GM19452 (cell line): ENCODE measurements at regions not wholly inside any gene's neighbourhood (a gene's known extent, or its start where the extent isn't known, plus 50 kb on each side); places are given as distances from the start of the nearest gene placed in this dataset.
A peak's percentile ranks its signal among the peaks of the same experiment; 100 is the strongest.

ENCODE experiments used
- ATAC-seq: cut with Tn5 transposase; IDR thresholded peaks from one replicate; pipeline ENCODE4 v1.9.1; 2021; ENCODE audit not compliant: unreplicated experiment

DNA sequence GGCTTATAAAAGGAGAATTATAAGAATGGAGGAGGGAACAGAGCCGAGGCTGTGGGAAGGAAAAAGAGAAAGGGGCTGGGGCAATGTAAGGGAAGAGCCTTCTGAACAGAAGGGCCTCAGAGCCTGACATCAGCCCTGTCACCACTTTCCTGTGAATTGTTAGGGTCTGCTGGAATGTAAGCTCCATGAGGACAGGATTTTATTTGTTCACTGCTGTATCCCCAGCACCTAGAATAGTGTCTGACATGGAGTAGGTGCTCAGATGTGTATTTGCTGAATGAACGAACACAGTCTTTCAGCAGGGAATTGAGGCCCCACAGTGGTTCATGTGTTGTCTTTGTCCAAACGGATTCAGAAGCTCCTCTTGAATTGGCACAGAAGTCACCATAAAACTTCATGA, 251.5 kb downstream of the OPA1 start:
- no peak for ATAC-seq

GRCh38 chr3:193845144-193845543, 252.1 kb downstream of the OPA1 start:
- no peak for ATAC-seq

- no peak for ATAC-seq
These were observed 253.6 kb downstream of the OPA1 start for GRCh38 chr3:193846569-193846968.

- no peak for ATAC-seq
These were observed 254.4 kb downstream of the OPA1 start for GRCh38 chr3:193847402-193847801.

- ATAC-seq: no peak
These were observed 255.5 kb downstream of the OPA1 start for GRCh38 chr3:193848547-193848946.

- no peak for ATAC-seq
These were observed 257.1 kb downstream of the OPA1 start for GRCh38 chr3:193850084-193850619.

GRCh38 chr3:193851428-193851847, 258.4 kb downstream of the OPA1 start:
- ATAC-seq: no peak

DNA sequence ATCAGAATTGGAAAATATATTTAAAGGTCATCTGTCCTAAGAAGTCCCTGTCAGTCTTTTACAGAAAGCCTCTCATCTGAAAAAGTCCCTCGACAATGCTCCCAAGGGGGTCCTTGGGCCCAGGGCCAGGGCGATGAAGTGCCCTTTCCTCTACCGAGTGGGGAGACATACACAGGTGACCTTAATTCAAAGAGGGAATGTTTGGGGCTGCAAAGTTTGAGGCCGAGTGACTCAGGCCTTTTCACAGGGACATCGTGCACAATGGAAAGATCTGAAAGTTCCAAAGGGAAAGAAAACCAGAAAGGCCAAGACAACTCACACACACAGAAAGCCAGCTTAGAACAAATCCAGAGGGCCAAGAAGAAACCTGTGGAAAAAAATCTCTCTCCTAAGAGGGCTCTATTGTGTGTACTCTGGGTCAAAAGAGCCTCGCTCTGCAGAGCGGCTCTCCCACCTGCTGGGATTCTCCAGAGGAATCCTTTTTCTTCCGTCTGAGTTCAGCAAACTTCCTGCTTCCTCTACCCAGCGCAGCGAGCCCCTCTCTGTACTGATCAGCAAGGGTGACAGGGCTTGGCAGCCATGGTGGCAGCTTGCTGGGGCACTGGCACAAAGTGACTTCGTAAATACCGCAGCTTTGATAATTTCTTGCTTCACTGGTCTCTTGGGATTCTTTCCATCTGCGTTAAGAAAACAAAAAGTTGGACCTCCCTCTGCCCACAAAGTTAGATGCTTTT, 259.1 kb downstream of the OPA1 start:
- no peak for ATAC-seq

- no peak for ATAC-seq
These were observed 259.9 kb downstream of the OPA1 start for GRCh38 chr3:193852901-193853300.

DNA sequence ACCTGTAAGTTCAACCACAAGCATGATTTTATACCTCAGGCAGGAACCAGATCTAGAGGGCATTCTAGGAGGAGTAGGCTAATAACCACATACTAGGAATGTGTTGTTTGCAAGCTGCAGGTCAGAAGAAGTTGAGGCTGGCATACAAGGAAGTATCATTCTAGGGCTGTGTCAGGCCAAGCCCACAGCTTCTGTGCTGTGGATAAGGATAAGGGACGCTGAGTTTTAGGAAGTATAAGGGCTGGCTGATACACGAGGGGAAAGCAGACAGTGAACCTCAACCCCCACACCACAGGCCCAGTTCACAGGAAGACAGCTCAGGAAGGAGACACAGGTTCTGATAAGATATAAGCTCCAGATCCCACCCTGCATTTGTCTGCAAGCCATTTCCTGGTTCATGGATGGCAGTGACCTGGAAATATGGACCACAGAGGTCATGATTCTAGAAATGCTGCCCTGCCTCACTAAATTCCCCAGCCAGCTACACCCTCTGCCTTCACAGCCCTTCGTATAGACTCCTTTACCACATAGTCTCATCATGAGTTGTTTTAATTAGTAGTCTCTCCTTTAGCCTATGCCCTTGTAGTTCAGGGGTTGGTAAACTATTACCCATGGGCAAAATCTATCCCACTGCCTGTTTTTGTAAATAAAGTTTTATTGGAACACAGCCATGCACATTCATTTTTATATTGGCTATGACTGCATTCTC, 260.7 kb downstream of the OPA1 start:
- ATAC-seq: no peak

GRCh38 chr3:193857996-193858395, 265.0 kb downstream of the OPA1 start:
- ATAC-seq: no peak

DNA sequence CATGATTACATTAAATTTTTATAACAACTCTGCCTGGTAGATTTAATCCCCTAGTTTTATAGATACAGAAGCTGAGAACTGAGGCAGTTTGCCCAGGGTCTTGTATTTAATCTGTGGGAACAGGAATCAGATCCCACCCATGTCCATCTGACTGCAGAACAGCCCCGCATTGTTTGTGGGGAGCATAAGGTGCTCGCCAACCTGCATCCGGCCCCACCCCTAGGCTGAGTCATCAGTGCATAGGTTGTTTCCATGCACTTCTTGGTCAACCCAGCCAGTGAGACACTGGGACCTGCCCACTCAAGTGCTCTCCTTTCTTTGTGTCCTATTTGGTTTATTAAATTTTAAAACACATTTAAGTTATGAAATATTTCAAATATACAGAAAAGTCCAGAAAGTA, 266.2 kb downstream of the OPA1 start:
- ATAC-seq: no peak

- no peak for ATAC-seq
These were observed 268.0 kb downstream of the OPA1 start for GRCh38 chr3:193861012-193861411.

DNA sequence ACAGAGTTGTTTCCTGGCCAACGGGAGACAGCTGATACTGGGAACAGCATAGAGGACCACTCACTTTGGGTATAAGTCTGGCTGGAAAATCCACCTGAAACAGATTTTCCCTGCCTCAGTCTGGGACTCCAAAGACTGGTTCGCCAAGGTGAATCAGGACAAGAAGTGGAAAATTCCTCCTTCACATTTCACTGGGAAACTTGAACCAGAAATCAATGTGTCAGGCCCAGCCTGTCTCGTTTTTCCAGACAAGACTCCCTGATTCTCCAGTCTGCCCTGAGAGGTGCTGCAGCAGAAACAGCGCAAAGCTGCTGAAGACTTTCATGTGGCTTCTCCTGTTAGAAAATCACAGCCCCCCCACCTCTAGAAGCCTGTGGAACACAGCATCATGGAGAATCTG, 269.8 kb downstream of the OPA1 start:
- ATAC-seq: no peak

GRCh38 chr3:193863657-193864357, 270.8 kb downstream of the OPA1 start:
- ATAC-seq: no peak

- peak; percentile 89 for ATAC-seq
These were observed 270.6 kb upstream of the HES1 start for GRCh38 chr3:193865339-193865738.

DNA sequence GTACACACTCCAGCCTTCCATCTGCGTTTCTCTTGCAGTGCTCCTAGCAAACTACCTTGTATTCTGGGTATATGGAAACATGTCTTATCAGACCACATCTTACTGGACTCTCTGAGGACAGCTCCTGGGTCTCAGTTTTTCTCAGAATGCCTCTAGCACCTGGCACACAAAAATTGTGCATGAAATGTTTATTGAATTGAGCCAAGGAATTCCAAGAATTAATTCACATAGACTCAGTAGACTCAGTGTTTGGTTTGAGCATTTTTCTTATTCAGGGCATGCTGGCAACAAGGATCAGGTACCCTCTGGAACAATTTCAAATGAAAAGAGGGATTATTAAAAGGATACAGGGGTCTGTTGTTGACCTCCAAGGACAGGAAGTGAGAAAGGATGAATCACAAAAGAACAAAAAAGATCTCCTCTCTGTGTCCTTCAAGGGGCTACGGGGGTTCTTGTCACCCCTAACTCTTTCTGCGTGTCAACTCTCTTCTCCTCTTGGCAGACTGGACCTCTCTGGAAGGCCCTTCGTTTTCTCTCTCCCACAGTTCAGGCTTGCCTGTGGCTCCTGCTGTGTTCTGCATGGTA, 270.0 kb upstream of the HES1 start:
- ATAC-seq: no peak

DNA sequence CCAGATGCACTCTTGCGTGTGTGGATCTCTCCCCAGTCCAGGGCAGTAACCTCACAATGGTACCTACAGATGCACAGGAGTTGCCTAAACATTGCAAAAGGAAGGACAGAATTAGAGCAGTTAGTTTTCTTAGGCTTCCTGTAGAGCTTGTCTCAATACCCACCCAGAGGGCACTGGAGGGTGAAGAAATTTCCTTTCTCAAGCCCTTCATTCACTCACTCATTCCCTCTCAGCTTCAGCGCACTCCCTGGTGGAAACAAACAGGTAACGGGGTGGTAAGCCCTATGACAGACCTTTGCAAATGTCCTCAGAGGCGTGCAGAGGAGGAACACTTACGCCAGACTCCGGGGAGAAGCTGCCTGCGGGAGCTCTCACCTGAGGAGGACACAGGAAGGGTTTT, 267.4 kb upstream of the HES1 start:
- no peak for ATAC-seq

DNA sequence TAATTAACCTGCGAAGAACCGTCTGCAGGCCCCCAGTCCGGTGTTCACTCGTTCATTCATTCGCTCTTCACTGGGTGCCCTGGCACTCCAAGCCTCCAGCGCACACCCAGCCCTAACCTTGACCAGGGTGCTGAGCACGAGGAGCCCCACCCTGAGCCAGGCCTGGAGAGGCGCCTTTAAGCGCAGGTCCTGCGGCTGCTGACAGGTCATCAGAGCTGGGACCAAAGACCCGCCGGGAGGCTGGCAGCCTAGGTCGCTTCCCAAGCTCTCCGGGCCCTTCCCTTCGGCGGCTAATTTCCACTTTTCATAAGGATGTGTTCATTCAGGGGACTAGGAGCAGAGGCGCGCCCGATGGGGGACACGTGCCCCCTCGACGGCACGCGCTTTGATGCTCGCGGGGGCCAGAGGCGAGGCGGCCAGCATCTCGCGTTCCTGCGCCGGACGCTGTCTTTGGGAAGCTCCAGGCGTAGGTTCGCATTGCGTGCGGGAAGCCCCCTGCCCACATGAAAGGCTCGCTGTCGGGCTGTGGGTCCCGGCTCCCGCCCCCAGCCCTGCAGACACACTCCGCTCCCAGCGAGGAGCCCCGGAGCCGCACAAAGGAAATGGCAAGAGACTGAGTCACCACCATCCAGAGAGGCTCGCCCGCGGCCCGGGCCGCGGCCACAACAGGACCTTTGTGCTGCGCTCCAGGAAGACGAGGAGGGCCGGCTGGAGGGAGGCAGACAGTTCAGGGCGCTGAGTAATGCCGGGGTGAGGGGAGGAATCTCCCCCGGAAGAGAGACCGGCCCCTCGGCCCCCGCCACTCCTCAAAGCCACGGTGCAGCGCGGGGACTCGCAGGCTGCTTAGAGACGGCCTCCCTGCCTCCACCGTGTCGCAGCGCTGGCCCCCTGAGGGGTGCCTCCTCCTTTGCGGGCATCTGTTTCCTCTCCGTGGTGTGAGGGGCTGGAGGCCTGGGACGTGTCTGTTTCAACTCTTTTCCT, 266.4 kb upstream of the HES1 start:
- no peak for ATAC-seq
